DMS153 treated with DMSO at 0.1 percent for 48 hours (cell line): ENCODE measurements at regions not wholly inside any gene's neighbourhood (a gene's known extent, or its start where the extent isn't known, plus 50 kb on each side); places are given as distances from the start of the nearest gene placed in this dataset.
A peak's percentile ranks its signal among the peaks of the same experiment; 100 is the strongest.

Source experiments
- DNase-seq: peaks from one replicate; lab custom pipeline; 2025; ENCODE audit not compliant: unreplicated experiment; lab: John Stamatoyannopoulos, UW

GRCh38 chr2:220512419-220512818 lies 885.0 kb downstream of the SLC4A3 start:
- DNase-seq = no peak

GRCh38 chr2:220513573-220514288 lies 886.3 kb downstream of the SLC4A3 start:
- no peak for DNase-seq

GRCh38 chr2:220521551-220521950 lies 894.1 kb downstream of the SLC4A3 start:
- no peak for DNase-seq

- DNase-seq = no peak
Observed at GRCh38 chr2:220528180-220528675, 900.8 kb downstream of the SLC4A3 start.

- no peak for DNase-seq
Observed at GRCh38 chr2:220531216-220531615, 903.8 kb downstream of the SLC4A3 start.

GRCh38 chr2:220533485-220533884 lies 906.1 kb downstream of the SLC4A3 start:
- DNase-seq = no peak

GRCh38 chr2:220539481-220539880 lies 912.1 kb downstream of the SLC4A3 start:
- no peak for DNase-seq

GRCh38 chr2:220544049-220544448 lies 916.6 kb downstream of the SLC4A3 start:
- no peak for DNase-seq

- no peak for DNase-seq
Observed at GRCh38 chr2:220550995-220551700, 923.7 kb downstream of the SLC4A3 start.

GRCh38 chr2:220552790-220553535 lies 925.5 kb downstream of the SLC4A3 start:
- DNase-seq = no peak

GRCh38 chr2:220555961-220556630 lies 928.7 kb downstream of the SLC4A3 start:
- DNase-seq = no peak

GRCh38 chr2:220556658-220557057 lies 929.2 kb downstream of the SLC4A3 start:
- DNase-seq = no peak

- DNase-seq = no peak
Observed at GRCh38 chr2:220560192-220560591, 932.8 kb downstream of the SLC4A3 start.

GRCh38 chr2:220562375-220563140 lies 935.1 kb downstream of the SLC4A3 start:
- DNase-seq = no peak

GRCh38 chr2:220568296-220568695 lies 940.9 kb downstream of the SLC4A3 start:
- no peak for DNase-seq

GRCh38 chr2:220569112-220569897 lies 941.9 kb downstream of the SLC4A3 start:
- peak; percentile 73 for DNase-seq

- DNase-seq = no peak
Observed at GRCh38 chr2:220572385-220572784, 945.0 kb downstream of the SLC4A3 start.

- DNase-seq = no peak
Observed at GRCh38 chr2:220574038-220574437, 946.6 kb downstream of the SLC4A3 start.

- DNase-seq = no peak
Observed at GRCh38 chr2:220575963-220576362, 948.5 kb downstream of the SLC4A3 start.

GRCh38 chr2:220579452-220579851 lies 952.0 kb downstream of the SLC4A3 start:
- no peak for DNase-seq
